HG03159 (cell line): ENCODE measurements at regions not wholly inside any gene's neighbourhood (a gene's known extent, or its start where the extent isn't known, plus 50 kb on each side); places are given as distances from the start of the nearest gene placed in this dataset.
A peak's percentile ranks its signal among the peaks of the same experiment; 100 is the strongest.
"Not testable (repeated sequence)": the region's sequence is repeated elsewhere in the genome, so short reads cannot be mapped to it uniquely, and the experiment has no call there.

Experiments
- ATAC-seq: cut with Tn5 transposase; IDR thresholded peaks from one replicate; pipeline ENCODE4 v1.9.1; 2021; ENCODE audit warnings: mild to moderate bottlenecking, moderate library complexity; ENCODE audit not compliant: unreplicated experiment

DNA sequence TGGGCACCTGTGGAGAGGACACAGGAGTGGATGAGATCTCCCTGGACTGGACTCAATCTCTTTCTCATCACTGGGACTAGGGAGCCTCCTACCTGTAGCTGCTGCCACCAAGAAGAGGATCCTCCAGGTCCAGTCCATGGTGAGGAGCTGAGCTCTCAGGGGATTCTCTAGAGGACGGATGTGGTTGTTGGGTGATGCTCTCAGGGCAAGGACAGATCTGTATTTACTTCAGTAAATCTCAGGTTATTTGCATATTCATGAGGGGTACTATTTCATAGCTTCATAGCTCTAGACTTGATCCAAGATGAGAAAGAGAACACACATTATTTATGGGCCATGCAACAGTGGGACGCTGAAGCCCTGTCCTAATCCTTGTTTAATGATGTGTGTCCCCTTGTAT, 159.4 kb downstream of the POTEB start:
- ATAC-seq: peak; percentile 81

DNA sequence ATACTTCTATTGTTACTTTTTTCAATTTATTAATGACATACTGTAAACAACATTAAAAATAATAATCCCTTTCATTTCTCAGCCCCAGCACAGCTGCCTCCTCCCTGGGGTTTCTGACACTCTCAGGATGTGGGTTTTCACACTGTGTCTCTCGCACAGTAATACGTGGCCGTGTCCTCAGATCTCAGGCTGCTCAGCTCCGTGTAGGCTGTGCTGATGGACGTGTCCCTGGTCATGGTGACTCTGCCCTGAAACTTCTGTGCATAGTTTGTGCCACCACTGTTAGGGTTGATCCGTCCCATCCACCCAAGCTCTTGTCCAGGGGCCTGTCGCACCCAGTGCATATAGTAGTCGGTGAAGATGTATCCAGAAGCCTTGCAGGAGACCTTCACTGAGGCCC, 159.9 kb downstream of the POTEB start:
- peak; percentile 34 for ATAC-seq

DNA sequence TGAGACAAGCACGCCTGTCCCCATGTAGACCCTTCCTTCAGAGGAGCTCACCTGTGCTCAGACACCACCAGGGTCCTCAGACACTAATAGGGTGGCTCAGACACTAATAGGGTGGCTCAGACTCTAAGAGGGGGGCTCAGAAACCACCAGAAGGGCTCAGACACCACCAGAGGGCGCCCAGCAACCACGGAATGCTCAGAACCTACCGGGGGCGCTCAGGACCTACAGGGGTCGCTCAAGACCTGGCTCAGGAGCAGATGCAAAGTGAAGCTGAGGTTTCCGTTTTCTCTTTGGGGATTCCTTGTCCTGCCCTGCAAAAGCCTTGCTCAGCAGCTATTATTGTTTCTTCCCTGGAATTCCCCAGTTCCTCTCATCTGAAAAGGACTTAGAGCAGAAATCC, 172.1 kb downstream of the POTEB start:
- peak; percentile 97 for ATAC-seq

DNA sequence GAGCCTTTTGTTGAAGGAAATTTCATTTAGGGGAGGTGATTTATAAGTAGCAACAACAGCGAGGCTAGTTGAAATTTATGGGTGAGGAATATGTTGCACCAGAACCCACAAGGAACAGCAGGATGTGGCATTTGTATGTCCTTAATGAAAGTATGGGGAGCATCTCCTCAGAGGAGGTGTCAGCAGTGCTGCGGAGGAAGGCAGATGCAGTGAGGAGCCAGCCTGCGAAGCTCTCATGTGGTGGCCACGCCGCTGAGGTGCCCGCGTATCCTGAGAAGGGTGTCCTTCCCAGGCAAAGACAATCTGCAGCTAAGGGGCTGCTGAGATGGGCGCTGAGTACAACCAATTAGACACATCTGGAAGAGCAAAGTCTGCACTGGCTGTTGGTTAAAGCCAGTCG, 178.9 kb downstream of the POTEB start:
- not testable (repeated sequence) for ATAC-seq

DNA sequence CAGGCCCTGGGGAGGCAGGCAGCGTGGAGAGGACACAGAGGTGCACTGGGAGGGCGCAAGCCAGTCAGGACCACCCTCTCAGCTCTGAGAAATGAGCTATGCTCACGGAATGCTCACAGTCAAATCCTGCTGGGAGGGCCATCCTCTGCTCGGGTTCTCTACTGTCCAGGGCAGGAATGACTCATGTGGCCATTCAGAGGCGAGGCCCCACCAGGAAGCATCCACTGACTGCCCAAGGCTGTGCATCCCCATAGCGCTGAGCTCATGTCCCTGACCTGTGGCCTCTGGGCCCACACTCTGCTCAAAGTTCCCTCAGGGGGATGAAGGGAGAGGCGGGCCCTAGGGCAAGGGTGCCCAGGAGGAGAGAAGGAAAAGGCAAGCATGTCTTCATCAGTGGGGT, 182.4 kb downstream of the POTEB start:
- ATAC-seq: not testable (repeated sequence)

DNA sequence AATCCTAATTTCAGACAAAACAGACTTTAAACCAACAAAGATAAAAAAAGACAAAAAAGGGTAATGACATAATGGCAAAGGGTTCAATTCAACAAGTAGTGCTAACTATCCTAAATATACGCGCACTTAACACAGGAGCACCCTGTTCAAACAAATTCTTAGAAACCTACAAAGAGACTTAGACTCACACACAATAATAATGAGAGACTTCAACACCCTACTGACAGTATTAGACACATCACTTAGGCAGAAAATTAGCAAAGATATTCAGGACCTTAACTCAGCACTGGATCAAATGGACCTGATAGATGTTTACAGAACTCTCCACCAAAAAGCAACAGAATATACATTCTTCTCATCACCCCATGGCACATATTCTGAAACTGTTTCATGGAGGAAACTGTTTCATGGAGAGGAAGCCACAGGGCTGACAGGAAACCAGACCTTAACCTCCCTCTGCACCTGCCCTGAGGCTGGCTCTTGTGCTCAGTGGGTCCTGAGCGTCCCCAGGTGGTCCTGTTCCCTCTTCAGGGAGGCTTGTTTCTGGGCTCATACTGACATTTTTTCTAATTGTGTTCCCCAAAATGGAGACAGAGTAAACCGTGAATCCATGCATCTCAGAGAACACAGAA, 184.9 kb downstream of the POTEB start:
- ATAC-seq: not testable (repeated sequence)

DNA sequence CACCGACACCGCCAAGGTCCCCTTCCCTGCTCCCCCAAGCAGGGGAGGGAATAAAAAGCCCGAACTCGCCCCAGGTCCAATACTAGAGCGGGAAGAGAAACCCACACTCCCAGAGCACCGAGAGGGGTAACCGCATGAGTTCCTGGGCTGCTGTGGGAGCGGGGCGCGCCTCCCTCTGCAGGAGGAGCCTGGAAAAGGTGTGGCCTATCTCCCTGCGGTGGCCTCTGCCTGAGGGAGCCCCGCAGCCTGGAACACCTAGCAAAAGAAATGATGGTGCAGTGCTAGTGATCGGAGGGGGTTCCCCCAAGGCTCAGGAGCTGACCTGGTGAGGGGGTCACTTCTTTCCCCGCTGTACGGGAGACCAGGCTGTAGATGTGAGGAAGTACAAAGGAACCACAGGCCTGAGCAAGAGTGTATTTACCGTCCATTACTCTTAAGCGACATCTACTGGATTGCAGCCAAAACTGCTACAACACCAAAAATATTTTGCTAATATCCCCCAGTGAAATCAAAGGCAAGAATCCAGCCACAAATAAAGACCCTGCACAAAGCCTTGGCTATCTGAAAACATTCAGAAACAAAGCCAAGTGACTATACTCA, 216.6 kb upstream of the POTEB3 start:
- peak; percentile 91 for ATAC-seq

DNA sequence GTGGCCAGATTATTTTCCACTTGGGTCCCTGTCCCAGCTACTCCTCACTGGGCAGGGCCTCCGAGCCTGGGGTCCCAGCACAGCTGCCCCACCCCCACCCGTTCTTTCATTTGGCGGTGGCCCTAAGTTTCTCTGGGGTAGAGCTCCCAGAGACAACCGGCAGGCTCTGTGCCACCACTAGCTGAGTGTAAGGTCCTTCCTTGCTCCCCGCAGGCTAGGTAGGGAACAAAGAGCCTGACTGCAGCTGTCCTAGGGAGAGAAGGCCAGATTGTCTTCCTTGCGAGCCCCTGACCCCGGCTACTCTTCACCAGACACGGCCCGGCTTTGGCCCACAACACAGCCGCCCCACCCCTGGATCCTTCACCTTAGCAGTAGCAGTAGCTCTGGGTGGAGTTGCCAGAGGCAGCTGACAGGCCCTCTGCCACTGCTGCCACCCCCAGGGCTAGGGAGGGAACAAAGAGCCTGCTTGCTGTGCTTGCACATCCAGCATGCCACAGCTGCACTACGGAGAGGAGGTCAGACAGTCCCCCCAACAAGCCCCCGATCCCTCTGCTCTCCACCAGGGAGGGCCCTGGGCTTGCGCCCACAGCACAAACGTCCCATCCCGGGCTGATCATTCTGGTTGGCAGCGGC, 215.9 kb upstream of the POTEB3 start:
- ATAC-seq: peak; percentile 43

DNA sequence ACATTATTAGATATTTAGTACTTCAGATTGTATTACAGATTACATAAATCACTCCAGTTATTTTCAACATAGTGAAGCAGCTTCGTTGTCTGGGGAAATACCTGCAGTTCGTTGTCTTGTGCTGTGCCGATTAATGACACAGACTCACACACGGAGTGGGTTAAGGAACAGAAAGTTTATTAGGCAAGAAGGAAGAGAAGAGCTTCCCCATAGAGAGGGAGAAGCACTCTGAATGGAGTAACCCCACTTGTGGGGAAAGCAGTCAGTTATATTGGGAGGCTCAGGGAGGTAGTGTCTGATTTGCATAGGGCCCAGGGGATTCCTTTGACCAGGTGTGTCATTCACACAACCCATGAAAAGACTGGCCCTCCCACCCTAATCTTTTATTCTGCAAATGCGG, 213.4 kb upstream of the POTEB3 start:
- not testable (repeated sequence) for ATAC-seq

DNA sequence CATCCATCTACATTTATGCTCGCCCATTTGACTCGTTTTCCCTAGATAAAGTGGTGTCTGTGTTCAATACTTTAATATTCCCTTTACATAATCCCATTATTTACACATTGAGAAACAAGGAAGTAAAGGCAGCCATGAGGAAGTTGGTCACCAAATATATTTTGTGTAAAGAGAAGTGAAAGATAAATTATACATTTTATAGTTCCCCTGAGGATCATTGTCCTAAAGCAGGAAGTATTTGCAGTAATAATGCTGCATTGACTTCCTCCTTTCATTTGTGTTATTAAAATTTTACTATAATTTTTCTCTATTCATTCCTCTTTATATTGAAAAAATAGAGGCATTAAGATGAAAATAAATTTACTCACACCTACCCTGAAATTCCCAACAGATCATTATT, 198.5 kb upstream of the POTEB3 start:
- ATAC-seq: not testable (repeated sequence)

DNA sequence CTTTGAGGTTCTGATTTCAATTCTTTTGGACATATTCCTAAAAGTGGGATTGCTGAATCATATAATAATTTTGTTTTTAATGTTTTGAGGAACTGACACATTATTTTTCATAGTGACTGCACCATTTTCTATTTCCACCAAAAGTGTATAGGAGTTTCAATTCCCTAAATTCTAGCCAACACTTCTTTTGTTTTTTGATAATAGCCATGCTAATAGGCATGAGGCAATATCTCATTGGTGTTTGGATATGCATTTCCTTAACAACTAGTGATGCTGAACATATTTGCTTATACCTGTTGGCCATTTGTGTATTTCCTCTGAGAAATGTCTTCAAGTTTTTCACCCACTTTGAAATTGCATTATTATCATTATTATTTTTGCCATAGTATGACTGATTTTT, 186.4 kb upstream of the POTEB3 start:
- not testable (repeated sequence) for ATAC-seq

DNA sequence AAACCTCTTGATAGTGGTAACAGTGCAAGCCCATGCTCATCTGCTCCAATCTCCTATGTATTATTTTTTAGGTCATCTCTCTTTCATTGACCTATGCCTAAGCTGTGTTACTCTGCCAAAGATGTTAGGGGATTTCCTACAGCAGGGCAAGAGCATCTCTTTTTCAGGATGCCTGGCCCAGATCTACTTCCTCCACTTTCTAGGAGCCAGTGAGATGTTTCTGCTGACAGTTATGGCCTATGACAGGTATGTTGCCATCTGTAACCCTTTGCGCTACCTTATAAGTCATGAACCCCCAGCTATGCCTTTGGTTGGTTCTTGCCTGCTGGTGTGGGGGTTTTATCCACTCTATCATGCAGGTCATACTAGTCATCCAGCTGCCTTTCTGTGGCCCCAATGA, 168.9 kb upstream of the POTEB3 start:
- ATAC-seq: not testable (repeated sequence)

DNA sequence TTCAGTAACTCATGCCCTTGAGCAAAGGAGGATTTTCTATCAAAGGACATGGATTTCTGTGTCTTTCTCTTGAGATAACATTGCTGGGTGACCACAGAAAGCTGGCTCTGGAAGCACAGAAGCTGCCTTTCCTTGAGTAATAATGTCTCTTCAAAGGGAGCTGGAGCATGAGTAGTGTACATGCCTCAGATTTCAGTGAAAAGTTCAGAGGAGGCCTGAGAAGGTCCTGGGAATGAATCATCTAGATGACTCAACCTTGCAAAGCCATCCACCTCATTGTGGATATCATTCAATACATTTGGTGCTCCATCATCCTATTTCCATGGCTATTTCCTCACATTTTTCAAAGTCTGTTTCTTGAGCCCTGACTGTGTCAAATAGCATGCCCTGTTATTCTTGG, 125.1 kb upstream of the POTEB3 start:
- ATAC-seq: not testable (repeated sequence)

DNA sequence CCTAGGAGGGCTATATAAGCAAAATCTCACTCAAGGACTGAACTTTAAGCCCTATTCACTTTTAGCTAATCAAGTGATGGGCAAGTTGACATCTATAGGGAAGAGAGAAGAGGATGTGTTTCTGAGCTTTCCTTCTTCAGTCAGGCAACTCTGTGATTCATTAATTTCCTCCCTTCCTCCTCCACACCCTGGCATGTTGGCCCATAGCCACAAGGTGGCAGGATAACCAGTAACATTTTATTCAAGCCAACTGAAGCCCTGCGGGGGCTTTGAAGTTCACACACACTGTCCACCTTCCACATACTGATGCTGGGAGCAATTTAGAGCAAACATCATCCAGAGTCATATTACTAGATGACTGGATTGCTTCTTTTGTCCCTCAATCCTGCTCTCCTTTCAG, 111.5 kb upstream of the POTEB3 start:
- ATAC-seq: peak; percentile 76

DNA sequence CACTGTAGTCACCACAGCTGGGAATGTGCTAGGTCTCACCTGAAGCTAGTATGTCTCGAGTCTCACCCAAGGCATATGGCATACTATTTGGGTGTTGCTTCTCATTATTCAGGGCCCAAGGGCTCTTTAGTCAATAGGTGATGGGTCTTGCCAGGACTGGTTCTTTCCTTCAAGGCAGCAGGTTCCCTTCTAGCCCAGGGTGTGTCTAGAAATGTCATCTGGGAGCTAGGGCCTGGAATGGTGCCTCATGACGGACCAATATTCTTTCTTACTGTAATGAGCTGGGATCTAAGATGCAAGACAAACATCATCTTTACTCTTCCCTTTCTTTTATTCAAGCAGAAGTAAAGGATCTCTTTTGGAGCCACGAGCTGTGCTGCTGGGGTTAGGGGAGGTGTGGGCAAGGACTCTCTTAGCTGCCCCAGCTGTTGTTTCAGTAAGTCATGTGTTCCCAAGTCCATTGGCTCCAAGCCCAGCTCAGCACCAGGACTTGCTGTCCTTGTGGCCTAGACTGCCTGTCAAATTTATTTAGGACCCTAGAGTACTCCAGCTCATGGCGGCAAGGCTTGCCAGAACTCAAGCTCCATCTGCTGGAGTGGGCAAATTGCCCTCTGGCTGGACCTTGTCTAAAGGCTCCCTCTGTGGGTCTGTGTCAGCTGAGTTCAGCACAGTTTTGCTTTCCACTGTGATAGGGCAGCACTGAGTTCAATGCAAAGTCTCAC, 106.0 kb upstream of the POTEB3 start:
- ATAC-seq: not testable (repeated sequence)

DNA sequence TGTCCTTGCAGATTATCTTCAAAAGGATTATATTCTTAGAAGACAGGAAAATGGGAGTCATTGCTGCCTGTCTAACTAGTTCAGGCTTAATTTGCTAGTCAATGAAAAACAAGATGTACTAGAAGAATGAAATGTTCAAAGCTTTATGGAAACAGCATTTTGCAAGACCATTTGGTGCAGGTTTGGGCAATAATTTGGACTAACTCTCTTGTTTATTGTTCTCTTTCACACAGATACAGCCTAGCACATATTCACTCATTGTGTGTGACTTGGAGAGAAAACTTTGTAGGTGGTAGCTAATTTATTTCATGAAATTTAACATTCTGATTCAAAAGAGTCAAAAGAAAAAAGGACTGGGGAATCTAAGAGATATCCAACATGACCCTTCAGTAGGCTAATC, 92.5 kb upstream of the POTEB3 start:
- ATAC-seq: not testable (repeated sequence)

DNA sequence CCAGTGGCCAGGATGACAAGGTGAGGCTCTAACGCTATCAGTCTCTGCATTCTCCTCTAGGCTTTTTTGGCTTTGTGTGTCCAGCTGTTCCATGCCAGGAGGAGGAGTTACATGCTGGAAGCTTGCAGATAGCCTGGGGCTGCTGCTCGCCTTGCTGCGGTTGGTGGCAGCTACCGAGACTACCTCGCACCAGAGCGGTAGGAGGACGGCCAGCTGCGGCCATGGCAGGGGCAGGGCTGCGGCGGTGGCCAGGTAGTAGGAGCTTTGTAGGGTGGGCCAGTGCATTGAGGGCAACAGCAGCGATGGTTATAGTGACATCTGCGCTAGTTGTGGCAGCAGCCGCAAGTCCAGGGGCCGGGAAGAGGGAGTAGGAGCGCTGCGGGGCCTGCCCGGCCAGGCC, 75.9 kb upstream of the POTEB3 start:
- ATAC-seq: not testable (repeated sequence)

DNA sequence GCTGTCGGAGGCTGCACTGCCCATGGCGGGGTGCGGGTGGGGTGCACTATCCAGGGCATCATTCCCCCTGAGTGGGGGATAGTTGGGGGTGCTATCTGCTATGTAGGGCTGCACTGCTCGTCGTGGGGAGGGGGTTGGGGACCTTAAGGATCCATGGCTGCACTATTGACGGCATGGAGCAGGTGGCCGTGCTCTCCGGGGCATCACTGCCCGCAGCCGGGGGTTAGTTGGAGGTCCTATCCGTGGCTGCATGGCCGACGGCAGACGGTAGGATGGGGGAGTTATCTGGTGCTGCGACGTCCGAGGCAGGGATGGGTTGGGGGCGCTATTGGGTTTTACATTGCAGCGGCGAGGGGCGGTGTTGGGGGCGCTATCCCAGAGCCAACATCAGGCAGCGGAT, 75.0 kb upstream of the POTEB3 start:
- ATAC-seq: not testable (repeated sequence)

DNA sequence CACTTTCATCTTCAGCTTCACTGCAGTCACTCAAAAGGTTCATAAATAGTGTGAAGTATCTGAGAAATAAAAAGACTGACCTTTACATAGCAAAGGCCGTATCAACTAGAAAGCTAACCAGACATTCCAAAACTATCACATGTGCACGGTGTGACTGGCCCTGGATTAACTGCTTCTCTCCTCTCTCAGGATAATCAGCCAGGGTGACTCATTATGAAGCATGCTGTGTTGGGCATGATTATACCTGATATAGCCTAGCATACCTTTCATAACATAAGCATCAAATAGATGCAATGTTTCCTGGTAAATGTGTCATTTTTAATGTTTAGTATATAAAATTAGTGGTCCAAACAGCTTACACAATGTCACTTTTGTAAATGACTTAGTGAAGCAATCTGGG, 62.7 kb upstream of the POTEB3 start:
- ATAC-seq: not testable (repeated sequence)
